Left lobe of liver (tissue), 2 donors: ENCODE measurements at regions not wholly inside any gene's neighbourhood (a gene's known extent, or its start where the extent isn't known, plus 50 kb on each side); places are given as distances from the start of the nearest gene placed in this dataset.

ENCODE experiments used
- ATAC-seq: fragments of 200-7000 bp; cut with Tn5 transposase; one replicate; pipeline ENCODE4 v1.9.1; 2020; ENCODE audit warnings: mild to moderate bottlenecking, moderate library complexity
- DNase-seq: peaks from one replicate; pipeline ENCODE4 v3.0.0-alpha.2; 2020; ENCODE audit warnings: low spot score
- donor health status: DM: no; HTN: no; CAD: no; lungs with moderate emphysema.
- donor health status: DM: no; HTN: yes; CAD: no.

DNA sequence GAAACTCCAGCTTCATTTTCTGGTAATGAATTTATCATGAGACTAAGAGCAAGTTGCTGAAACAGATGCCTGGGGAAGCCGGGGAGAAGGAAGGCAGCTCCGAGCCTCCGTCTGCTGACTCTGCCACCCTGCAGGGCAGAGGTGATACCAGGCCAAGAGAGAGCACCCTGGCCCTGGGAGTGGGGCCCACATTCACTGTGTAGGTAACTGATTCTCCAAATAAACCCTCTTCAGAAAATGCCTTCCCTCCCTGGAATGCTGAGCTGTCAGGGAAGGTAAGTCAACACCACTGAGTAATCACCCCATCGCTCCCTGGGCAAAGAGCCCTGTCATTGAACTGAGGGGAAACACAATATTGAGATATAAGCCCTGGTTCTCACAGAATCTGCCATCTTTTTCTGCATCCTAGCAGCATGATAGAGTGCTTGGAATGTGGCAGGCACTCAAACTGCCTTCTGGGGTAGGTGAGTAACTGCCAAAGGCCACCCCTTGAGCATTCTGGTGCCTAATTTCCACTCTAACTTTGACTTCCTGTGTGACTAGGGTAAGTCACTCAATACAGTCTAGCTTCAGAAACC is 147.6 kb downstream of the SPATA19 start:
- no peak for DNase-seq
- no peak for ATAC-seq

GRCh38 chr11:133697161-133697560 is 148.2 kb downstream of the SPATA19 start:
- DNase-seq (no peak), ATAC-seq (no peak)

- ATAC-seq: no peak
Measured at GRCh38 chr11:133695387-133695786, 149.9 kb downstream of the SPATA19 start.

GRCh38 chr11:133694701-133695100 is 150.6 kb downstream of the SPATA19 start:
- ATAC-seq (no peak), DNase-seq (no peak)

More at GRCh38 chr11:133695387-133695786, 149.9 kb downstream of the SPATA19 start:
- DNase-seq: no peak

DNA sequence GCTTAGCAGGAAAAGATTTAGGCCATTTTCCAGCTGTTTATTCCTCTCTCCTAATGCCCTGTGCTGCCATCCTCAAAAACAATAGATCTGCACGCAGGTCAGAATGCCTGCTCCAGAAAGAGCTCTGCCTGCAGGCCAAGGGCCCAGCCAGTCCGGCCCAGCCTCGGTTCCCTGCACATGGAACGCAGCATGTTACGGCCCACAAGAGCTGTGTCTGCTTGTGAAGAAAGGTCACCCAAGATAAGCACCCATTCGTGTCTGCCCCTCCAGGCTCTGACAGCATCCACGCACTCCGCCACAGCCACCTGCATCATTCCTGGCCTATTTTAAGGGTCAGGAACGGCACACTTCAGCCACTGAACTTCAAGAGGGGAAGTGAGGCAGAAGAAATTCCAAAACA is 152.2 kb downstream of the SPATA19 start:
- DNase-seq (no peak), ATAC-seq (no peak)

DNA sequence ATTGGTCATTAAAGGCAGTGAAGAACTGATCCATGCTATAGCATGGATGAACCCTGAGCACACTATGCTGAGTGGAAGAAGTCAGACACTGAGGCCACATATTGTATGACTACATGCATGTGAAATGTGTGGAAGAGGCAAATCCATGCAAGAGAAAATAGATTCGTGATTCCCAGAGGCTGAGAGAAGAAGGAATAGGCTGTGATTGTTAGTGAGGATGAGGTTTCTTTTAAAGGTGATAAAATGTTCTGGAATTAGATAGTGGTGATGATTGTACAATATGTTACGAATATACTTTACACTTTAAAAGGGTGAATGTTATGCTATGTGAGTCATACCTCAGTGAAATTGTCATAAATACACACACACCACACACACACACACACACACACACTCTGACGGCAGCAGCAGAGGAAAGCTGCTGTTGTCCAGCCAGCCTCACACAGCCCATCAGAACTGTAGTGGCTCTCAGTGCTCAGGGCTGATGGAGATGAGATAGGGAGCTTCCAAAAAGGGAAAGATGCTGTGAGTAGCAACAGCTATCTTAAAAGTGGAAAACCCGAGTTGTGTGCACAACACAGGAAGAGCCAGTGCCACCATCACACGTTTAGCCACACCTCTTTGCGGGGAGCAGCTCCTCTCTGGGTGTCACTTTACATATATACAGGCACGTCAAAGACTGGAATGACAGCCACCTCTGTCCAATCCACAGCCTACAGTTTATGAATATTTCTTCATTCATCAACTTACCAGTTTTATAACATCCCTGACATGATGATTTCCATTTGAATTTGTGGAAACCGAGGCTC is 153.0 kb downstream of the SPATA19 start:
- DNase-seq (no peak), ATAC-seq (no peak)

GRCh38 chr11:133687781-133688180 is 155.5 kb upstream of the OPCML start:
- no peak for ATAC-seq
- DNase-seq: no peak

GRCh38 chr11:133681901-133682300 is 149.6 kb upstream of the OPCML start:
- DNase-seq: no peak
- no peak for ATAC-seq

- ATAC-seq (no peak), DNase-seq (no peak)
Measured at GRCh38 chr11:133679896-133680295, 147.6 kb upstream of the OPCML start.

DNA sequence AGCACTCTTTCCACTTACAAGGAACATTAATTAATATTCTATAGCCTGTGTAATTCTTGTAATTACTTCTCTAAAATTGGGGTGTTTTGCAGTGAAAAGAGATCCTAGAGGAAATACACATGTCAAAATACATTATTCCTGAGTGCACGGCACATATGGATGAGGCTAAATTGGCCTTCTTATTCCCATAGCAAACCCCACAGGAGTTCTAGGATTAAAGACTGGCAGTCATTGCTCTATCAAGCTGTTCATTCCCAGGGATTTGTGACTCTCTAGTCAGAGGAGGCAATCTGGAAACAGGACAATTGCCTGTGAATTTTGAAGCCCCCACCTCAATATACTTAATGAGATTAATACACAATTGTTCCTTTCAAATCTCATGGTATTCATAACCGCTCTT is 145.9 kb upstream of the OPCML start:
- ATAC-seq: no peak
- DNase-seq: no peak

DNA sequence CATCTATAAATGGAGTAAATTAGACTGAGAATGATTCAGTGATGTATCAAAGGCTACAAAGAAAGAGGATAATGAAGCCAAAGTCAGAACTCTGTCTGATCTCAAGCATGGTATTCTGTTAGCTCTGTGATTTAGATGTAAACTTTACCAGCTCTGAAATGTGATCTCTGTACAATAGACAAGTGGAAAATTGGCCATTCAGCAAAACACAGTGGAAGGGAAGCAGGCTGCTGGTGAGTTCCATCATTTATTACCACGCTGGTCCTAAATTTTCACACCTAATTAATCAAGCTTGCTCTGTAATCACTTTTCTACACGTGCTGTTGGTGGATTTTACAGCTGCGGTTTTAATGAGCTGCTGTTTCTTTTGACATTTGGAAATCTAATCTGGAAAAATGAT is 145.1 kb upstream of the OPCML start:
- no peak for DNase-seq

GRCh38 chr11:133676265-133676664 is 144.0 kb upstream of the OPCML start:
- no peak for ATAC-seq
- no peak for DNase-seq

More for the DNA sequence above, 145.1 kb upstream of the OPCML start:
- no peak for ATAC-seq

DNA sequence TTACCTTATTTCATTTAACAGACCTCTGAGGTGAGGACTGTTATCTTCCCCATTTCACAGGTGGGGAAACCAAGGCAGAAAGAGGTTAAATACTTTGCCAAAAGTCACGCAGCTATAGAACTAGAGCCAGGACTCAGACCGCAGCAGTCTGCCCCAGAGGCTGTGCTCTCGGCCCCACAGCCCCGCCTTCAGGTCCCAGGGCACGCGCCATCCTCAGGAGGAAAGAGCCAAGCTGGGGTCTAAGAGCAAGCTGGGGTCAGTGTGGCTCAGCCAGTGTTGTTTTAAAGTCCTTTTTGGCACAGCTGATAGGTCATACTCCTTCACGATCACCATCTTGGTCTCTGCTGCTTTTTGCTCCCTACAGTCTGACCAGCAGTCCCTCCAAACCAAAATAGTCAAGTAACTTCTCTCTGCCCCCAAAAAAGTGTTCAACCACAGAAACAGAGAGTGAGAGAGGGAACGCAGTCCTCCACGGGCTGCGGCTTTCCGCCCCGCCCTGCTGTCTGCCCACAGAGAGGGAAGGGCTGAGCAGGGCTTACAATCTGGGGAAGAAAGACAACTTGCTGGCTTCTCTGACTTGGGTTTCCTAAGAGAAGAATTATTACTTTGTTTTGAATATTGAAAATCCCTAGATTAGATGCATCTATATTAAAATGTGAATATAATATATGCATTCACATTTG is 137.2 kb upstream of the OPCML start:
- ATAC-seq (no peak), DNase-seq (no peak)

DNA sequence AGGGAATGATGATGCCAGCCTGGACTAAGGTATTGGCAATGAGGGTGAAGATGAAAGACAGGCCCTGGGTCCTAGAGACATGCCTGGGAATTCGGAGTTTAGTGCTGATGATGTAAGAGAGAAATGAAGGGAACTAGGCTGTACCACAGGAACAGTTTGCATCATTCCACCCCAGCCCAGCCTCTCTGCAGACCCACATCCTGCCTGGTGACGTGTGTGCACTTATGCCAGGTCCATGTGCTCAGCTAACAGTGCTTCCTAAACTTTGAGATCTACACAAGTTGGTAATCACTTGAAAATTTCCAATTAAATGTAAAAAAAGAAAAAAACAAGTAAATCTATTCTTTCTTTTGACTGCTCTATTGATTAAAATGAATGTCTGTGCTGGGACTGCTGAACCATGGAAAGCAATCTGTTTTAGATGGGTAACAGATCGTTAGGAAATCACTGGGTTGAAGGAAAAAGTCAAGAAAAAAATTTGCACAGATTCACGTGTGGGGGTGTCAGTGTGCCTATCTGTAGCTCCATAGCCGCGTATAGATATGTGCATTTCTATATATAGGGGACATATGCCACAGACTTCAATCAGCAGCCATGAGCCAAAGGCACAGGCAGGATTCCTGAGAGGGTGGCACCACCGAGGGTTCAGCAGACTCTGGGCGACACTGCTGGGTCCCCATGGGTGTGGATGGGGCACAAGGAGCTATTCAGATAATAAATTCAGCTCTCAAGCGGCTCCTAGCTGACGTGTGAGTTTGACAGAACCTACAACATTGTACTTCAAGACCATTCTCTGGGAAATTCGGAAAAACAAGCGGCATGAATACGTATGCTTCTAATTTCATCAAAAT is 131.1 kb upstream of the OPCML start:
- ATAC-seq: no peak
- DNase-seq: no peak

DNA sequence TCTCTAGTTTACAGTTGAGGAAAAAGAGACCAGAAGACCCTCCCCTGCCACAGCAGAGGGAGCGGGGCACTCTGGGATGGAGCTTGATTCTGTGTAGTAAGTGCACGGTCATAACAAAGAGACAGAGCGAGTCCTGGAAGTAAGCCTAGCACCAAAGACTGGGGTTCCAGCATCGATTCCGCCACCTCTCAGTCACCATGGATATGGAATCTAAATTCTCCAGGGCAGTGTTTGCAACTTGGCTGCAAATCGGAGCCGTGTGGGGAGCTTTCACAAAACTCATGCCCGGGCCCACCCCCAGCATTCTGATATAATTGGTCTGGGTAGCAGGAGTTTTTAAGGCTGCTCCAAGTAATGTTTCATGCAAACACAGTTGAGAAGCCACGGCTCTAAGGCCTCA is 129.5 kb upstream of the OPCML start:
- DNase-seq (no peak), ATAC-seq (no peak)

DNA sequence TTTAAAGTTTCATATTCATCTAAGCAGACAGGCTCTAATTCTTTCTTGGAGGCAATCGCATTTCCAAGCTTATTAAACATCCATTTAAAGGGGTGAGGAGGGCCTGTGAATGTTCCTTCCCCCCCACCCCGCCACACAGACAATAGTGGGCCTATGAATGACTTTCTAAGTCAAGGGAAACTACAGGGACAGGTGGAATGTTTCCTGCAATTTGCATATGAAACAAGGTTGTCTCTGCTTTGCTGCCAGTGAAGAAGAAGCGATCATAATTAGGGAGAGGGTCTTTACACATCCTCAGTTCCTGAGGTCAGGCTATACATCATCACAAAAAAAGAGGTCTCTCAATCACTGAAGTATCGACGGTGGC is 127.9 kb upstream of the OPCML start:
- ATAC-seq: no peak

DNA sequence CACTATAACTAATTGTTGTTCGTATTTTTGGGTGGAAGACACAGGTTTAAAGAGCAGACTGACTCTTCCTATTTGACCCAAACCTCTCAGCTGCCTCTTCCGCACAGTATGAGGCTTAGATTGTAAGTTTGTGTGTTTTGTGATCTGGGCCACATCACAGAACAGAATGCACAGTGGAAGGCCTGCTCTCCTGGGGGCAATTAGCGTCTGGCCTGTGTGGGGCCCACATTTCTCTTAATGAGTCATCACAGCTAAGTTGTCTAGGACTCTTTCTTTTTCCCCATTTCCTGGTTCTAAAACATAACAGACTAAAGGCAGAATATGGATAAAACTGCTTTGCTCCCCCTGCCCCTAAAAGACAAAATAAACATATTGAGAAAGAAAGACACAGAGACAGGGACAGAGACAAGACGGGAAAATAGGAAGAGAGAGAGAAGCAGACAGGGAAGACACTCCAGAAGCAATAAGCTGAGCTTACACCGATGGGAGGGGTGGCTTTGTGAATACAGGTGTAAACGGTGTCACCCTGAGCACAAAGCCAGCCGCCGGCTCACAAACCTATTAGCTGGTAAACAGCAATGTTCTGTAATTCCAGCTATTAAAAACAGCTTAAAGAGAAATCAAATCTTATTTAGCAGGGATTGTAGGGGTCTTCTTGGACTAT is 127.4 kb upstream of the OPCML start:
- DNase-seq (no peak), ATAC-seq (no peak)

More for the DNA sequence above, 127.9 kb upstream of the OPCML start:
- no peak for DNase-seq

GRCh38 chr11:133657054-133657453 is 124.8 kb upstream of the OPCML start:
- no peak for ATAC-seq
- DNase-seq: no peak

- DNase-seq (no peak), ATAC-seq (no peak)
Measured at GRCh38 chr11:133656082-133656635, 123.9 kb upstream of the OPCML start.

DNA sequence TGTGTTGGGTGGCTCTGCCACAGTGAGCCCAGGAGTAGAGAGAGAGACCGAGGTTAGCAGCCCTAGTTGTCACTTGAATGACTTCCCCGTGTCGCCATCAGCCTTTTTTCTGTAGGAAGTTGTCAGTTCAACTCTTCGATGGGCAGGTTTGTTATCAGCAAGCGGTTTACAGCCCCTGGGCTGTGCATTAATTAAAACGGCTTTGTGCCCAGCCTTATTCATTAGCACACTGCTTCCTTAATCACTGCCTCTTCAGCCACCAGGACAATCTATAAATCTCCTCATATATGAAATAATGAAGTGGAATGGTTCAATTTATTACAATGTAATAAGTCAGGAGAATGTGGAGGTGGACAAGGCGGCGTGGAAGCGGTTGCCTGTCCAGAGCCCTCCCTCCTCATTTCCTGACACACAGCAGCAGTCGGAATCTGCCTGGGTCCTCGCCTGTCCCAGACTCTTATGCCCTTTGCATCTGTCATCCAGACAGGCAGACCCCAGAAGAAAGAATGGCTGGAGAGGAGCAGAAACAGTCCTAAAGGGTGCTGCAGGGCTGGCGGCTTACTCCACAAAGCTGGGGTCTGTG is 122.4 kb upstream of the OPCML start:
- ATAC-seq: no peak
- no peak for DNase-seq
